H9 (cell line): ENCODE measurements at regions not wholly inside any gene's neighbourhood (a gene's known extent, or its start where the extent isn't known, plus 50 kb on each side); places are given as distances from the start of the nearest gene placed in this dataset.

Experiments used
- DNase-seq: peaks from one replicate; pipeline ENCODE4 v3.0.0-alpha.2; 2017
- H2AFZ ChIP-seq: one replicate; pipeline ENCODE4 v1.6.1; 2013; ENCODE audit warnings: mild to moderate bottlenecking, low read length, control low read depth, moderate library complexity
- H2AK5ac ChIP-seq: 2 replicates; pipeline ENCODE4 v1.6.1; 2013; ENCODE audit warnings: low read length, control low read depth, mixed read lengths; ENCODE audit not compliant: insufficient read length
- H2BK120ac ChIP-seq: one replicate; pipeline ENCODE4 v1.6.1; 2013; ENCODE audit warnings: low read depth, mild to moderate bottlenecking, low read length, control low read depth, inconsistent platforms; ENCODE audit not compliant: poor library complexity, severe bottlenecking
- H2BK12ac ChIP-seq: 2 replicates; pipeline ENCODE4 v1.6.1; 2013; ENCODE audit warnings: low read length, control low read depth, mixed read lengths, low read depth; ENCODE audit not compliant: insufficient read length
- H2BK15ac ChIP-seq: 2 replicates; pipeline ENCODE4 v1.6.1; 2013; ENCODE audit warnings: low read depth, low read length, control low read depth
- H2BK20ac ChIP-seq: one replicate; pipeline ENCODE4 v1.6.1; 2013; ENCODE audit warnings: low read depth, mild to moderate bottlenecking, low read length, control low read depth, inconsistent platforms; ENCODE audit not compliant: poor library complexity, severe bottlenecking
- H2BK5ac ChIP-seq: 2 replicates; pipeline ENCODE4 v1.6.1; 2013; ENCODE audit warnings: low read length, control low read depth, mixed read lengths; ENCODE audit not compliant: insufficient read length
- H3K14ac ChIP-seq: 2 replicates; pipeline ENCODE4 v1.6.1; 2013; ENCODE audit warnings: low read length, control low read depth; ENCODE audit not compliant: insufficient read depth
- H3K18ac ChIP-seq: 2 replicates; pipeline ENCODE4 v1.6.1; 2013; ENCODE audit warnings: low read depth, mild to moderate bottlenecking, mixed read lengths, low read length, control low read depth; ENCODE audit not compliant: insufficient read length
- H3K23ac ChIP-seq: 2 replicates; pipeline ENCODE4 v1.6.1; 2013; ENCODE audit warnings: low read length, control low read depth, mixed read lengths, low read depth; ENCODE audit not compliant: insufficient read length
- H3K23me2 ChIP-seq: 2 replicates; pipeline ENCODE4 v1.6.1; 2013; ENCODE audit warnings: low read depth, mild to moderate bottlenecking, mixed read lengths, low read length, control low read depth; ENCODE audit not compliant: insufficient read length, poor library complexity, severe bottlenecking
- H3K27ac ChIP-seq: 2 replicates; pipeline ENCODE4 v1.5.1; 2013; ENCODE audit warnings: low read length, control low read depth, mixed read lengths, low read depth; ENCODE audit not compliant: insufficient read length
- H3K27me3 ChIP-seq: 2 replicates; pipeline ENCODE4 v1.6.1; 2013; ENCODE audit warnings: low read length, control low read depth, inconsistent platforms; ENCODE audit not compliant: insufficient read depth
- H3K4ac ChIP-seq: 2 replicates; pipeline ENCODE4 v1.6.1; 2013; ENCODE audit warnings: low read depth, mild to moderate bottlenecking, control low read depth, inconsistent platforms, low read length, moderate library complexity
- H3K4me1 ChIP-seq: 2 replicates; pipeline ENCODE4 v1.6.1; 2013; ENCODE audit warnings: low read length, control low read depth, inconsistent platforms; ENCODE audit not compliant: insufficient read depth
- H3K4me2 ChIP-seq: 2 replicates; pipeline ENCODE4 v1.6.1; 2013; ENCODE audit warnings: low read length, control low read depth, mixed read lengths; ENCODE audit not compliant: insufficient read length, insufficient read depth
- H3K56ac ChIP-seq: 2 replicates; pipeline ENCODE4 v1.6.1; 2013; ENCODE audit warnings: low read depth, mild to moderate bottlenecking, mixed read lengths, low read length, control low read depth; ENCODE audit not compliant: insufficient read length
- H3K79me1 ChIP-seq: 2 replicates; pipeline ENCODE4 v1.6.1; 2013; ENCODE audit warnings: low read depth, mild to moderate bottlenecking, moderate library complexity, low read length, control low read depth, inconsistent platforms; ENCODE audit not compliant: insufficient read depth, poor library complexity, severe bottlenecking
- H3K79me2 ChIP-seq: 2 replicates; pipeline ENCODE4 v1.6.1; 2013; ENCODE audit warnings: low read length, control low read depth, inconsistent platforms; ENCODE audit not compliant: insufficient read depth
- H3K9ac ChIP-seq: 2 replicates; pipeline ENCODE4 v1.6.1; 2013; ENCODE audit warnings: low read length, control low read depth, mixed read lengths; ENCODE audit not compliant: insufficient read length; ENCODE audit errors: extremely low read depth
- H3K9me3 ChIP-seq: one replicate; pipeline ENCODE4 v1.6.1; 2013; ENCODE audit warnings: low read depth, low read length, inconsistent platforms; ENCODE audit not compliant: control insufficient read depth
- H3T11ph ChIP-seq: one replicate; pipeline ENCODE4 v1.6.1; 2013; ENCODE audit warnings: mild to moderate bottlenecking, low read length, control low read depth, inconsistent platforms
- H4K20me1 ChIP-seq: one replicate; pipeline ENCODE4 v1.6.1; 2013; ENCODE audit not compliant: control insufficient read depth, insufficient read length, insufficient read depth
- H4K5ac ChIP-seq: 2 replicates; pipeline ENCODE4 v1.6.1; 2013; ENCODE audit warnings: low read depth, mild to moderate bottlenecking, mixed read lengths, low read length, control low read depth; ENCODE audit not compliant: insufficient read length
- H4K8ac ChIP-seq: replicated peaks from 2 replicates; pipeline ENCODE4 v1.6.1; 2013; ENCODE audit warnings: low read length, control low read depth, mixed read lengths, low read depth; ENCODE audit not compliant: insufficient read length
- H4K91ac ChIP-seq: 2 replicates; pipeline ENCODE4 v1.6.1; 2013; ENCODE audit warnings: low read depth, mild to moderate bottlenecking, moderate library complexity, mixed read lengths, low read length, control low read depth; ENCODE audit not compliant: insufficient read length
- H3K27ac Mint-ChIP-seq, 3 experiments: 2 replicates in 2 of 3; 3 replicates in 1 of 3; pipeline ENCODE4 v1.8.0; 2020 to 2021; ENCODE audit warnings: mixed read lengths in 3 of 3, mild to moderate bottlenecking in 1 of 3, moderate library complexity in 1 of 3
- H3K27me3 Mint-ChIP-seq: 2 replicates; pipeline ENCODE4 v1.8.0; 2021; ENCODE audit warnings: low read depth, mild to moderate bottlenecking, moderate library complexity, mixed read lengths
- H3K36me3 Mint-ChIP-seq, 3 experiments: 2 replicates in 2 of 3; 3 replicates in 1 of 3; pipeline ENCODE4 v1.8.0; 2020 to 2021; ENCODE audit warnings: low read depth in 3 of 3, mixed read lengths in 3 of 3; ENCODE audit not compliant: insufficient read depth in 1 of 3
- H3K4me1 Mint-ChIP-seq, 2 experiments: 2 replicates each; pipeline ENCODE4 v1.8.0; 2020; ENCODE audit warnings: mixed read lengths in 2 of 2
- H3K4me3 Mint-ChIP-seq, 2 experiments: 2 replicates in 1 of 2; 3 replicates in 1 of 2; pipeline ENCODE4 v1.8.0; 2020 to 2021; ENCODE audit warnings: mild to moderate bottlenecking in 2 of 2, mixed read lengths in 2 of 2, moderate library complexity in 1 of 2
- H3K9me3 Mint-ChIP-seq, 2 experiments: 2 replicates in 1 of 2; 3 replicates in 1 of 2; pipeline ENCODE4 v1.8.0; 2020; ENCODE audit warnings: mild to moderate bottlenecking in 2 of 2, mixed read lengths in 2 of 2, moderate library complexity in 1 of 2
- WGBS: extraction: QIAGEN DNeasy Blood & Tissue Kit; methylation state at CpG from one replicate; pipeline ENCODE4 v1.1.7; 2013; ENCODE audit warnings: missing lambda C conversion rate, low lambda C conversion rate, mixed read lengths; ENCODE audit not compliant: insufficient read length; ENCODE audit errors: extremely low coverage; 5-methylcytosine and 5-hydroxymethylcytosine counted together
- TF ChIP-seq, protein P1 (sequence below): fragments of 200-600 bp; sonication (generic); conservative IDR thresholded peaks from 3 replicates; pipeline ENCODE4 v1.8.0; 2021; ENCODE audit warnings: antibody characterized with exemption, mild to moderate bottlenecking

GRCh38 chr9:7688626-7689025, 111.0 kb downstream of the DMAC1 start:
- Histone ChIP-seq H2BK20ac (no peak overlapping the region), H2BK15ac (no peak overlapping the region), H3K79me2 (no peaks in the 10 kb centered on the region), H3K4me1 (no peaks in the 10 kb centered on the region), H3K27me3 (no peaks in the 10 kb centered on the region), H2AK5ac (no peak overlapping the region), H3K9me3 (no peaks in the 10 kb centered on the region), H3K4me2 (no peak overlapping the region), H2BK120ac (no peak overlapping the region), H3K79me1 (no peaks in the 10 kb centered on the region), H4K5ac (no peak overlapping the region), H3K18ac (no peak overlapping the region), H4K20me1 (no peaks in the 10 kb centered on the region), H3K23ac (no peak overlapping the region), H3K9ac (no peak overlapping the region), H2BK5ac (no peak overlapping the region), H2AFZ (no peak overlapping the region), H4K91ac (no peak overlapping the region), H3K23me2 (no peaks in the 10 kb centered on the region), H3K27ac (no peak overlapping the region), H3K56ac (no peak overlapping the region), H2BK12ac (no peak overlapping the region), H4K8ac (no peak overlapping the region), H3K14ac (no peak overlapping the region), H3K4ac (no peak overlapping the region), H3T11ph (no peak overlapping the region)
- Mint-ChIP-seq H3K27me3 (no peaks in the 10 kb centered on the region), H3K27ac (no peak overlapping the region), H3K36me3 (no peaks in the 10 kb centered on the region), H3K4me1 (no peaks in the 10 kb centered on the region), H3K9me3 (no peaks in the 10 kb centered on the region; a peak in 1 of 5 replicates), H3K4me3 (no peak overlapping the region)
- WGBS = no CpG with 5 or more reads among the region's 1 CpG
- TF ChIP-seq, protein P1, sequence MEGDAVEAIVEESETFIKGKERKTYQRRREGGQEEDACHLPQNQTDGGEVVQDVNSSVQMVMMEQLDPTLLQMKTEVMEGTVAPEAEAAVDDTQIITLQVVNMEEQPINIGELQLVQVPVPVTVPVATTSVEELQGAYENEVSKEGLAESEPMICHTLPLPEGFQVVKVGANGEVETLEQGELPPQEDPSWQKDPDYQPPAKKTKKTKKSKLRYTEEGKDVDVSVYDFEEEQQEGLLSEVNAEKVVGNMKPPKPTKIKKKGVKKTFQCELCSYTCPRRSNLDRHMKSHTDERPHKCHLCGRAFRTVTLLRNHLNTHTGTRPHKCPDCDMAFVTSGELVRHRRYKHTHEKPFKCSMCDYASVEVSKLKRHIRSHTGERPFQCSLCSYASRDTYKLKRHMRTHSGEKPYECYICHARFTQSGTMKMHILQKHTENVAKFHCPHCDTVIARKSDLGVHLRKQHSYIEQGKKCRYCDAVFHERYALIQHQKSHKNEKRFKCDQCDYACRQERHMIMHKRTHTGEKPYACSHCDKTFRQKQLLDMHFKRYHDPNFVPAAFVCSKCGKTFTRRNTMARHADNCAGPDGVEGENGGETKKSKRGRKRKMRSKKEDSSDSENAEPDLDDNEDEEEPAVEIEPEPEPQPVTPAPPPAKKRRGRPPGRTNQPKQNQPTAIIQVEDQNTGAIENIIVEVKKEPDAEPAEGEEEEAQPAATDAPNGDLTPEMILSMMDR = no peak
- DNase-seq = no peak
